AG09319 (cell line): ENCODE measurements at regions not wholly inside any gene's neighbourhood (a gene's known extent, or its start where the extent isn't known, plus 50 kb on each side); places are given as distances from the start of the nearest gene placed in this dataset.

Experiments
- DNase-seq: peaks from one replicate; pipeline ENCODE4 v3.0.0-alpha.2; 2010; ENCODE audit warnings: low read depth; ENCODE audit errors: extremely low read depth
- CTCF ChIP-seq: IDR thresholded peaks from 2 replicates; pipeline ENCODE4 v1.5.1; 2011; ENCODE audit warnings: low read depth, mild to moderate bottlenecking, inconsistent platforms, low read length, moderate library complexity

DNA sequence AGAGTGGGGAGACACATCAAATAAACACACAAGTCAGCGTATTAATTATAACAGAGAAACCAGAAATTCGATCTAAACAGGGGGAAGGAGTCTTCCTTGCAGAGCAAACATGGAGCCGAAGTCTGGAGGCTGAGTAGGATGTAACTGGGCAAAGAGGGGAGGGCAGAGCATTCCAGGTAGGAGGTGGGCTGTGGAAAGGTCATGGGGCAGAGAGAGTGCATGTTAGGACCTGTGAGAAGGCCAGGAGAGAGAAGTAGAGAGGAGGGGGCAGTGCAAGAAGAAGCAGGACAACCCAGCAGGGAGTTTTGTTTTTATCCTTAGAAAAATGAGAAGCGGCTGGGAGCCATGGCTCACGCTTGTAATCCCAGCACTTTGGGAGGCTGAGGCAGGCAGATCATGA lies 130.8 kb upstream of the GPR26 start:
- no peak for TF ChIP-seq CTCF
- DNase-seq, result no peak

DNA sequence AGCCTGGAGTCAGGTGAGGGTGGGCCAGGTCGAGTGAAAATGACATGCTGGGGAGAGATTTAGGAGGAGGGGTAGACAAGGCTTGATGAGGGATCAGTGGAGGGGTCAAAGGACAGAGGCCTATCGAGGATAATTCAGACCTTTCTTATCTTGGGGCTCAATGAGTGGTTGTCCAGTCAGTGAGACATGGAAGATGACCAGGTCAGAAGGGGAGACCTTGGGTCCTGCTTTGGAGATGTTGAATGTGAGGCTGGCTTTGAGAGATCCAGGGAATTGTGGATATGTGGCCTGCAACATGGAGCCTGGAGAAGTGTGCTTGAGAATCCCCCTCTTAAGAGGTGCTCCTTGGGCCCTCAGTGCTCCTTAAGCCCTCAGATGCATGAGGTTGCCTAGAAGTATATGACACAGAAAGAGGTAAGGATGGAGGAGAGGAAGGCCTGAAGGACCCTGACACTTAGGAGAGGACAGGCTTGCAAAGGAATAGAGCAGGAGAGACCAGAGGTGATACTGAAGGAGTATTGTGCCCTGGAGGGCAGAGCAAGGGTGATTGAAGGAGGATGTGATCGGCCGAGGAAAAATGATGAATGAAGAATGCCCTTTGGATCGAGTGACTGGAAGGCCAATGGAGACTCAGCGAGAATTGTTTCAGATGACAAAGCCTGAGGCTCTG lies 129.8 kb upstream of the GPR26 start:
- DNase-seq, result no peak
- no peak for TF ChIP-seq CTCF

- TF ChIP-seq CTCF, result no peak
- no peak for DNase-seq
Measured at GRCh38 chr10:123537188-123537961, 128.8 kb upstream of the GPR26 start.

DNA sequence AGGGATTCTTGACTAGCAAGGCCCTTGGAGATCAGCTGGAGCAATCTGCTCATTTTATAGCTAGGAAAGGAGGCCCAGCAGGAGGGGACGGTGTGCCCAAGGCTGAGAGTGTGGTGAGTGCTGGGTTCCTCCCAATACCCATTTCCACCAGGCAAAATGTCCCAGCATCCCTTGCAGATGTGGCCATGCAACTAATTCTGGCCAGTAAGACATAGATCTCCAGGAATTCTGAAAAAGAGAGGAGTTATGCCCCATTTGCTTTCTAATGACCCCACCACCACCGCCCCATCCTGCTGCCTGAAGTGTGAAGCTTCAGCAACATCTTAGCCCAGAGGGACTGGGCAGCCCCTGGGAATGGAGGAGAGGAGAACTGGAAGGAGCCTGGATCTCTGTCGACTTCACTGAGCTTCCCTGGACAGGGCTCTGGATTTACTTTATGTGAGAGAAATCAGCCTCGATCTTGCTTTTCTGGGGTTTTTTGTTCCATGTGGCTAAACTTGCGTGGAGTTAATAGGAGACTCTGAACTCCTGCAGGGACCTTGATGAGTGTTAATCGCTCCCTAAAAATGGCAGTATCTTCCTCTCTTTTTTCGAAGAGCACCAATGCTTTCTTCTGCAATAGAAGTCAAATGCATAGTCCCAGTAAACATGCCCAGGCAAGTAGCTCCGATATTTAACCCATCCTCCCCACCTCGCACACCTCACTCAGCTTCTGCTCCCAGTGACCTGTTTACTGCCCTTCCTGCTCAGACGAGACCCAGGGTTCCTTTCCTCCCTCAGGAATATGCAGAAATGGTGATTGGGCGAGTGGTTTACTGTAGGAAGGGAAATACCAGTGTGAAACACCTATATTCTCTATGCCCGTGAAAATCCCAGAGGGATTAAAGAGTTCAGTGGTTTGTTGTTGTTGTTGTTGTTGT lies 127.5 kb upstream of the GPR26 start:
- DNase-seq, result no peak
- no peak for TF ChIP-seq CTCF

DNA sequence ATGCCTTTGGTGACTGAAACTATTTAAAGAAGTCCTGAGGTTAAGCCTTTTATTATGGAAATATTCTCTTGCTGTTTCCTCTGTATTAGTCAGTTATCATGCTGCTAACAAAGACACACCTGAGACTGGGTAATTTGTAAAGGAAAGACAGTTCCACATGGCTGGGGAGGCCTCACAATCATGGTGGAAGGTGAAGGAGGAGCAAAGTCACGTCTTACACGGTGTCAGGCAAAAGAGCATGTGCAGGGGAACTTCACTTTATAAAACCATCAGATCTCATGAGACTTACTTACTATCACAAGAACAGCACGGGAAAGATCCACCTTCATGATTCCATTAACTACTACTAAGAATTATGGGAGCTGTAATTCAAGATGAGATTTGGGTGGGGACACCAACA lies 121.2 kb upstream of the GPR26 start:
- no peak for DNase-seq
- no peak for TF ChIP-seq CTCF

GRCh38 chr10:123548770-123549169 lies 117.4 kb upstream of the GPR26 start:
- DNase-seq, result no peak
- no peak for TF ChIP-seq CTCF
